ENCODE measurements at regions not wholly inside any gene's neighbourhood (a gene's known extent, or its start where the extent isn't known, plus 50 kb on each side); places are given as distances from the start of the nearest gene placed in this dataset.
"Not testable (repeated sequence)": the region's sequence is repeated elsewhere in the genome, so short reads cannot be mapped to it uniquely, and the experiment has no call there.

DNA sequence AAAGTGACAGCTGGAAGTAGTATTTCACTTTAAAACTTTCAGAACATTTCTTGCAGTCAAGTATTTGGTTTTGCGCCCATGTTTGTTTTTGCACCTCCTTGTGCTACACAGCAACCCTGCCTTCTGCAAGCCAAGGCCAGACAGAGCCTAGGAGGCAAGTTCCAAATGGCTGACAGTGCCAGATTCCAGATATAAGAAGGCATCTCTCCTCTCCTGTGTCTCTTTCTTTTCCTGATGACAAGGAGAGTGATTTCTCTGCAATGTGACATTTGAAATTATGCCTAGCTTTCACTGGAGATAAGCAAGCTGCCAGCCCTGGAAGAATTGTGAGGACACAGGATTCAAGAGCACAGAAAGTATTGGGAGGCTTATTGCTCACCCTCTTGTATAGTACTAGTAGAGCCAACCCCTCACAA lies 149.1 kb upstream of the TENT5A start:
- DNase-seq, result no peak

DNA sequence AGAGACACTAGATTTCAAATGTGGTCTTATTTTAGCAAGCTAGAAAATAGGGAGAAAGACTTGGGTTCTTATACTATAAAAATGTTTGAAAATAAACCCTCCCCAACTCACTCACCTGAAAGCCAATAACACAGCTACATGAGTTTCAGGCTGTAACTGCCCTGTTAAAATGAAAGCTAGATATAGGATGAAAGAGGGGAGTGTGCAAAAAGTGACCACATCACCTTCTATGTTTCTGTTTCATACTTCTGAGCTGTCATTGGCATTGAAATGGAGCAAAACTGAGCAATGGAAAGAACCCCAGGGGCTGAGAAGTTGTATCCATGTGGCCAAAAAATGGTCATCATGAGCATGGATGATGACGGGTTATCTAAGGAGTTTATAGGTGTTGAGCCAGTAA lies 148.1 kb upstream of the TENT5A start:
- DNase-seq, result no peak

DNA sequence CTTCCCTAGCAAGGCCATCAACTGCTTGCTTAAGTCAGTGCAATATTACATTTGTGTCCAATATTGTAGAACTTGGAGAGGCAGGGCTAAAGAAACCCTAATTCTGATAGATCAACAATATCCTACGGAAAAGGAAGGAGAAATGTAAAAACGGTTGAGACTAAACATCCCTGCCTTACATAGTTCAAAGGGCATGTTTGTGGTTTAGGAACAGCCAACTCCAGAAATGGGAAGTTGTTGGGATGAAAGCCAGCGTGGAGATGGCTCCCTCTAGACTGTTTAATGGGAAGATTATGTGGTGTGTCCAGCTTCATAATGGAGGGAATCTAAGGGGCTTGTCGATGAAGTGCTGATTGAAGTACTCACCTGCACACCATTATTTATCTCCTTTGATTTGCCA lies 145.3 kb upstream of the TENT5A start:
- DNase-seq, result no peak

DNA sequence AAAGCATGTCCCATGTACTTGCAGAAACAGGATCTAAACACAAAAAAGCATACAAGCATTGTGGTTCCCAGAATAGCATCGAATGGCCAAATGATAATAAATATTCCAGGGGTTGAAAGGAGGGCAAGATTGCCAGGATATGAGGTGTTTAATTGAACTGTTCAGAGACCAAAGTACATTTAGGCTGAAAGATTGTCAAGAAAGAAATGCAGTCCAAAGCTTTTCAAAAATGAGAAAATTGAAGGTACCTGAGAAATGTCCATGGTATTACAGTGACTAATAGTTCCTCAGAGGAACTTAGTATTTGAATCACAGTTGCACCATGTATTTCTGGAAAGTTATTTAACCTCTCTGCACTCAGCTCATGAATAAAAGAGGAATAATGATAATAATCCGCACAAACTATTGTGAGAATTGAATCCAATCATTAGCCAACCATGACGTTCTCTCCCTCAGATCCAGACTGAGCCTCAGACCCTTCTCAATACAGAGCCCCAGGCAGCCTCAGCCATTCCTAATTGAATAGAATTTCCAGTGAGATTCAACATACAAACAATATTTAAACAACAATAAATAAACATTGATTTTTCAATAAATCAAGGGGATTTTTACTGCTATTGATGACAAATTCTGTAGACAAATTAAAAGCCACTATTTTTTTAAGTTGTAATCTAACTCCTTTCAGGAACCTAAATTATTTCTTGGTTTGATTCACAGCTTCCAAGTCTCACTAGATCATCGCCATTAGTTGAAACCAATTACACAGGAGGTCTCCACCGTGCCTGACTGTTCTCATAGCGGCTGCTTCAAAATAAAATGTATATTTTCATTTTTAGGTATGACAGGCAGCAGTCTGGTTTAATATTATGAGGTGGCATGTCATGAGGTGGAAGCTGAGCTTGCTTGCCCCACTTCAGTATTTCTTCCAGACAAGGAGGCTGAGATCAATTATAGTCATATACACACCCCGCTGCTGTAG lies 144.3 kb upstream of the TENT5A start:
- DNase-seq, result no peak

DNA sequence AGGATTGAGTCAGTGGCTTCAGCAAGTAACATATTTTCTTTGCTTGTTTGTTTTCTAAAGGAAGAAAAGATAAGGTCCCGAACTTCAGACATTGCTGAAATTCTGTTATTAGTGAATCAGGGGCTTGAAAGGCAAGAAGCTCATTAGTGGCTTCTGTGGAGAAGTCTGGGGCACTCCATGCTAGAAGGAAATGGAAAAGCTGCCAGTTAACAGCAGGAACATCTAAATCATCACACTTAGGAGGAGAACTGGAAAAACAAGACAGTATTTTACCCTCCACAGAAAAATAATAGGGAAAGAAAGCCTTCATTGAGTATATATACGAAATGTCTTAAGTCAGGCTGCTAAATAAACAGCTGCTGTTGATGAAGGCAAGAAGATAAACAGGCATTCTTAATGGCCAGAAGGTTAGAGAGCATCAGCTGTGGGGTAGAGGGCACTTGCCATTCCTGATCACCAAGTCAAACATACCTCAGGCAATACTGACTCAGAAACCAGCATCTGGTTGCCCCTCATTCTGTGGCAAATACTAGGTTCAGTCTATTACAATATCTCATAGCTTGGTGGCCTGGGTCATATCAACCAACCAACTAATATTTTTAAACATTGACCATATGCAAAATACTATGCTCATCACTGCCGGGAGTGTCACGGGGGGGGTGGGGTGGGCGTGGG lies 143.2 kb upstream of the TENT5A start:
- no peak for DNase-seq

DNA sequence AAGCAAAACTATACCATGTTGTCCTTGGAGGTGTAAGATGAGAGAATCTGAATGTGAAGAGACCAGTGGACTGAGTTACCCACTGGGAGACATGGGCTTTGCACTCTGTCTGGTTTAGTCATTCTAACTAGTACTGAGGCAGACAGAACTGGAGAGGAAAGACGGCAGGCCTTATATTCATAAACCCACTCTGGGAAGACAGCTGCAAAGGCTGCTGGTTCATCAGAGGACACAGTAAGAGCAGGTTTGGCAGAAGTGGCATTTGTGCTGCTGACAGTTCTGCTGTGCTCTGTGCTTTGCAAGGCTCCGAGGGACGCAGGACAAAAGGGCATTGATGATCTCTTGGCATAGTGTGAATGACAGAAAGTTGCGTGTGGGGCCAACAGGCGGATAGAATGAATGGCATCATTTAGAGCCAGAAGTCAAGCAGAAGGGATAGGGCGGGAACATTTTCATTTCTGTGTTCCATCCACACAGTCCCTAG lies 142.3 kb upstream of the TENT5A start:
- no peak for DNase-seq

DNA sequence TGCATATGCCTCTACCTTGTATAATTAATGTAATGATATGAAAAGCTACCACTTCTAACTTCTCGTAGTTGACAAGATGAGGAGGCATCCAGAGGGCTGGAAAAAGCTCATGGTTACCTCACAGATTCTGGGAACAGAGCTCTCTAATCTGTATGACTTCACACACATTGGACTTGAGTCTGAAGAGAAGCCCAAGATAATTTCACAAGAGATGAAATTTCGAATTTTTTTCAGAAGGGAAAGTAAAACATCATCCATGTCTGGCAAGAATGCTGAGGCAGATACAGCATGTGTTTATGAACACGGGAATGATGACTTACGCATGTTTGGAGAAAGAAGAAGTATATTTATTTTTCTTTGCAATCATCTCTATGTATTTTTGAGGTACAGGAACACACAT lies 141.8 kb upstream of the TENT5A start:
- no peak for DNase-seq

DNA sequence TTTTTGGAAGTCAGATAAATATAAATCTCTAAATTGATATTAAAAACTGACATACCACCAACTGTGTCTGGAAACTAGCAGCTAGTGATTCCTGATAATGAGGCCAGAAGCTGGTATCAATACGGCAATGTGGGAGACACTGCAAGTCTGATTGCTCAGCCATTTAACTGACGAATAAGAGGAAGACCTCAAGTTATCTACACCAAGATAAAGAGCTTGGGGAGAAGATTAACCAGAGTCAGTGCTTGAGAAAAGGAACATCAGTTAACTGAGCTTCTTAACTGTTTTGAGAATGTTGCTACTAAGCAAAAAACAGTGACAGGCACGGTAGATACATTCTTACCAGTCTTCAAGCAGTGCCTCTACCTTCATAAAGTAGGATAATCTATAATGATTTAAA lies 140.4 kb upstream of the TENT5A start:
- DNase-seq, result no peak

DNA sequence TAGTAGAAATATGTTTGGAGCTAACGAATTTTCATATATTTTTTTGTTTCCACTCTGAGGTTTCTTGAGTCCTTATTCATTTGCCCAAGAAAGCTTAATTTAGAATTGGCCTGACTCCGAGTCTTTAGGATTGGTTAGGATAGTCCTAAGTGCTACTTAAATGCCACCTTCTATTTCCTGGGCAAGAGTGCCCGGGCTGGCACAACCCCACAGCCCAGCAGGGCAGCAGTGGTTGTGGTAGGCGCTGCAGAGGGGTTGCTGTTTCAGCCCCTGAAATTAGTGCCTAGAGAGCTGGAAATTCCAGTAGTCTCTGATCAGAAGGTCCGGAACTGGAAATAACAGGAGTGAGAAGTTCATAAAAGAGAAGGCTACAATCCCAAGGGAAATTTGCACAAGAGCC lies 139.4 kb upstream of the TENT5A start:
- no peak for DNase-seq

DNA sequence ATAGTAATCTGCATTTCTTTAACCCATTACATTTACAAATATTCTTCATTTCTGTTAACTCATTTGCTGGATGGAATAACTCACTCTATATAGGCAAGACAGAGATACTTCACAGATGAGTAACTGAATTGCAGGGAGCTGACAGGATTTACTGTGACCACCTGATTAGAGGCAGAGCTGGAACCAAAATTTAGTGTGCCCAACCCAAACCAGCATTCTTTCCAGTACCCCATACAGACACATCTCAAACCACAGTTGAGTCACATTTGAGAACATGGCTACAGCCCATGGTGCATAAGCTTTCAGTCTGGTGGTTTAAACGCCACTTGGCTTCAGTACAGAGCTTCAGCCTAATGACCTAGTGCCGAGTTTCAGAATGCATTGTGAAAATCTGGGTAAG lies 138.4 kb upstream of the TENT5A start:
- no peak for DNase-seq

DNA sequence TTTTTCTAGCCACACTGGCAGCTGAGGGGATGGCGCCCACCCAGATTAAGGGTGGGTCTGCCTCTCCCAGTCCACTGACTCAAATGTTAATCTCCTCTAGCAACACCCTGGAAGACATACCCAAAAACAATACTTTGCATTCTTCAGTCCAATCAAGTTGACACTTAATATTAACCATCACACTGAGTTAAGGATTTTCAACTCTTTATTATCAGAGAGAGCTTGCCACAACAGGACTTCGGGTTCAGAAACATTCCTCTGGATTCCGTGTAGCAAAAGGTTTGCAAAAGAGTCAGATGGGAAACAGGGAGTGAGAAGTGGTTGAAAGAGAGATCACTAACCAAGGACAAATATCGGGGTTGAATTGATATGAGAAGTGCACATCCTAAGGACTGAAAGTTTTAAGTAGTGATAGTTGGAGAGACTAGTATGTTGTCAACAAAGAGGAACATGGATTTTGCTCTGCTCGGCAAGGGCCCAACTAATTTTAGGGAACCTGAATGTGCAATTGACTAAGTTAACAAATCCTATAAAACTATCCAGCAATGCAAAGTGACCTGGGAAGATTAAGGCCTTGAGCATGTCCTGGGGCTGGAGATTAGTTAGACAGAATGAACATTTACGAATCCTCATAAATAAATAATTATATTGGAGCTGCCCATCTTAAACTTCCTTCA lies 137.0 kb upstream of the TENT5A start:
- no peak for DNase-seq

DNA sequence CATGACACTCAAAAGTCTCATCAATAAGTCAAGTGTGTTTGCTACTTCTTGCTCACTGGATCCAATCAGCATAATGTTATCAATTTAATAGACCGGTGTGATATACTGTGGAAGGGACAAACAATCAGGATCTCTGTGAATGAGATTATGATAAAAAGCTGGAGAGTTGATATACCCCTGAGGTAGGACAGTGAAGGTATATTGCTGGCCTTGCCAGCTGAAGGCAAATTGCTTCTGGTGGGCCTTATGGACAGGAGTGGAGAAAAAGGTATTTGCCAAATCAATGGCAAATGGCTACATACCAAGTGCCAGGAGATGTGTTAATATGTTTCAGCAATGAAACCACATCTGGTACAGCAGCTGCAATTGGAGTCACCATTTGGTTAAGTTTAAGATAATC lies 134.4 kb upstream of the TENT5A start:
- DNase-seq, result not testable (repeated sequence)

DNA sequence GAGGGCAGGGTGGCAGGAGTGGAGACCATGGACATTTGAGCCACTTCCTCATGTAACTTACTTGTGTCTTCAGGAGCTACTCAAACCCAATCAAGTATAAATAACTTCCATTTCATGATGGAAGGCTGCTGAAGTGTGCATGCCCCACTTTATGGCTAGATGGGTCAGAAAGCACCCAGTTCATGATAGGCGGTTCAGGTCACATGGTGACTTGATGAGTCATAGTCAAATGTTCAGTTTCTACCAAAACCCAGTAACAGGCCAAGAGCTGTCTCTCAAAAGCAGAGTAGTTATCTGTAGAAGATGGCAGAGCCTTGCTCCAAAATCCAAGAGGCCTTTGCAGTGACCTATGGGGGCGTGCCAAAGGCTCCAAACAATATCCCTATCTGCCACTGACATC lies 133.7 kb upstream of the TENT5A start:
- no peak for DNase-seq

DNA sequence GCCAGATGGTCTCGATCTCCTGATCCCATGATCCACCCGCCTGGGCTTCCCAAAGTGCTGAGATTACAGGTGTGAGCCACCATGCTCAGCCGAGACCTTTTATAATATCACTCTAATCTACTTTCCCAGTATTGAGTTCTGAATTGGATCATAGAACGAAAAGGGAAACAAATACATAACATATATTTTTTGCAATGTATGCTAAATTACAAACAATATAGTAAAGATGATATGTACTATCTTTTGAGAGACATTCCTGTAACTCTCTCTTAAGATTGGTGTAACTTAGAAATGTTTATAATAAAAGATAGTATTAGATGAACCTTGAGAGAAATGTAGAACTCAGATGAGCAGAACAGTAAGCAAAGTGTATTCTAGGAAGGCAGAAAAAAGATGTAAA lies 129.2 kb upstream of the TENT5A start:
- no peak for DNase-seq

DNA sequence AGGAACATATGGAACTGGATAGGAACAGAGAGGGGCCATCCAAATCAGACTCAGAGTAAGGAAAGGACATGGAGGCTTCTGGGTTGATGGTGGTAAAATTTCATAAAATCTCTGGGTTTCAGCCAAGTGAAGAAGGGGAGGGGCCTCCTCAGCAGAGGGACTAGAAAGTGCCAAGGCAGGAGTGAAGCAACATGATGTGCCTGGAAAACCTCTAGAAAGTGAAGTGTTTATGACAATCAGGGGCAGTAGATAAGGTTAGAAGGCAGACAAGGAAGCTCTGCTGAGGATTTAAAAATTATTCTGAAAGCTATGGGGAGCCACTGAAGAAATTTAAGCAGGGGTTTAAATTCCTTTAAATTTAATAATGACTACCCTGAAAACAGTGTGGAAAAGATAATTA lies 126.0 kb upstream of the TENT5A start:
- DNase-seq, result no peak

DNA sequence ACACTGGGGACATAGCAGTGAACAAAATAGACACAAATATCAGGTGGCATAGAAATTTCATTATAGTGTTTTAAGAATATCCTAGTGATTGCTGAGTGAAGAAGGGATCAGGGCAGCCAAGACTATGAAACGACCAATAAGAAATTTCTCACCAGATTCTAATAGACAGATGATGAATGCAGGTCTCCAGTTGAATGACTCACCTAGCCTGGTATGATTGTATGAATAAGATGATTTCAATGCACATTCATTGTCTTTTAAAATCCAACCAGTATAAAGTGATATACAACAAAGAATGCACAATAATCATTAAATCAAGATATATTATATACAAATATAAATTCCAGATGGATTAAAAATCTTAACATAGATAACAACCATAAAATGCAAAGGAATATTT lies 124.5 kb upstream of the TENT5A start:
- DNase-seq, result no peak

DNA sequence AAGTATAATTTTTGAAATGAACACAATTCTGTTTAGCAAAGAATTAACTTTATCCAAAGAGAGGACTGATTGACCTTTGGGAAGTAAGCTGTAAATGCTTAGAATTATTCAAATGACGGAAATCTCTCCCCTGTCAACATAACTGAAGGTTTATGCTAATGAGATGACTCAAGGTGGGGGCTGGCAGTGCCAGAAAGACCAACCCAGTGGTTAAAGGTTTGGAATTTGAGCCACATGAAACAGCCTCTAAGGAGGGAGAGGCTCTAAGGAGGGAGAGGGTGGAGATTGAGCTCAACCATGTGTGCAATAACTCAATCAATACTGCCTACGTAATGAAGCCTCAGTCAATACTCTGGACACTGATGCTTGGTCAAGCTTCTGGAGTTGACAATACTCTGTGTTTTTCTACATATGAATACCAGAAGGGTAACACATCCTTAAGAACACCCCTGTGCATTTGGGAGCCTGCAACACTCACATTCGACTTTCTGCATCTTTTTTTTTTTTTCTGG lies 123.4 kb upstream of the TENT5A start:
- no peak for DNase-seq

DNA sequence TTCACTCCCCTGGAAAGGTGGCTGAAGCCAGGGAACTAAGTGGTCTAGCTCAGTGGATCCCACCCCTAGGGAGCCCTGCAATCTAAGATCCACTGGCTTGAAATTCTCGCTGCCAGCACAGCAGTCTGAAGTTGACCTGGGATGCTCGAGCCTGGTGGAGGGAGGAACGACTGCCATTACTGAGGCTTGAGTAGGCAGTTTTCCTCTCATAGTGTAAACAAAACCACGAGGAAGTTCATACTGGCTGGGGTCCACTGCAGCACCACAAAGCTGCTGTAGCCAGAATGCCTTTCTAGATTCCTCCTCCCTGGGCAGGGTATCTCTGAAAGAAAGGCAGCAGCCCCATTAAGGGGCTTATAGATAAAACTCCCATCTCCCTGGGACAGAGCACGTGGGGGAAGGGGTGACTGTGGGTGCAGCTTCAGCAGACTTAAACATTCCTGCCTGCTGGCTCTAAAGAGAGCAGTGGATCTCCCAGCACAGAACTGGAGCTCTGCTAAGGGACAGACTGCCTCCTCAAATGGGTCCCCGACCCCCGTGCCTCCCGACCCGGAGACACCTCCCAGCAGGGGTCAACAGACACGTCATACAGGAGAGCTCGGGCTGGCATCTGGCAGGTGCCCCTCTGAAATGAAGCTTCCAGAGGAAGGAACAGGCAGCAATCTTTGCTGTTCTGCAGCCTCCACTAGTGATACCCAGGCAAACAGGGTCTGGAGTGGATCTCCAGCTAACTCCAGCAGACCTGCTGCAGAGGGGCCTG lies 117.4 kb upstream of the TENT5A start:
- DNase-seq, result not testable (repeated sequence)

DNA sequence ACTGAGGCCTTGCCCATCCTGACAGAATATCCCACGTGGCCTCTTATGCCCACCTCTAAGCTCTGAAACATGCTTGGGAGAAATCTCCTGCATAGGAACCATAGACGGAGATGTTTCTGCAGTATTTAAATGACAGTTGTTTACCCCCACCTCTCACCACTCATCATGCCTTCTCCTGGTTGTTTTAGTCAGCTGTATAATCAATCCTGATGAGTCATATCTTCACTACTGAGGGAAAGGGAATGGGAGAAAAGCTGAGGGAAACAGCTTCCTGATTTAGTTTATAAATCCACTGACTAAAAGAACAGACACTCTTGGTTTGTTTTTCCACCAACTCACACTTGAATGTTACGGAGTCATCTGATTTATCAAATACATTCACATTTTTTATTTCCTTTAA lies 113.2 kb upstream of the TENT5A start:
- DNase-seq, result no peak

DNA sequence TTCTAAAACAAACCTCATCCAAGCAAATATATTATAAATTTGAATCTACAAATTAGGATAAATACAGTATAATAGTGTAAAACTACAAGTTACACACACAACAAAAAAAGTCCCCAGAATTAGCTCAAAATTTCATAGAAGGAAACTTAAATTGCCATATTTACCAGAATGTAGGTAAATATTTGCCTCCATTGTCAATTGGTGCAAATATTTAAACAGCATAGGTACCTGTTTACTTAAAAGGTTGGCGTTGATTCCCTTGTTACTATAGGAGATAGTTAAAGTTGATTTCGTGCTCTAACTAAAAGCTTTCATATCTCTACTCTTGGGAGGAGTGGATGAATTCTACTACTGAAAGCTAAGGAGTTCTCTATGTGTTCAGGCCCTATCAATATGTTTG lies 111.6 kb upstream of the TENT5A start:
- DNase-seq, result peak in 1 of 2 experiments; percentile 2

DNA sequence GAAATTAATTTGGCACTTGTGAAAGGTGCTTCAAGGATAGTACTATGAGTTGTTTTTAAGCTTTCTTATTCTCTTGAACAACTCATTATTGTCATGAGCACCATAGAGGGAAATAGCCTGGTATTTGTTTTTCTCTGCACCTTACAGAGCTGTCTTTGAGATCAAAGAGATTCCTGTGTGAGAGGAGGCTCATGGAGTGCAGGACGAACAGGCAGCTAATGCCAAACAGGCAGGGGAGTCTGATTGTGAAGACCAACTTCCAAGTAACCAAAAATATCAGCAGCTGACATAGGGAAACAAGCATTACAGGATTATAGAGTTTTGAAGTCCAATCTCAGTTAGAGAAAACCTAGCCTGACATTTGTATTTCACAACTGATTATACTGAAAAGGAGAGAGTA lies 110.6 kb upstream of the TENT5A start:
- DNase-seq, result no peak

DNA sequence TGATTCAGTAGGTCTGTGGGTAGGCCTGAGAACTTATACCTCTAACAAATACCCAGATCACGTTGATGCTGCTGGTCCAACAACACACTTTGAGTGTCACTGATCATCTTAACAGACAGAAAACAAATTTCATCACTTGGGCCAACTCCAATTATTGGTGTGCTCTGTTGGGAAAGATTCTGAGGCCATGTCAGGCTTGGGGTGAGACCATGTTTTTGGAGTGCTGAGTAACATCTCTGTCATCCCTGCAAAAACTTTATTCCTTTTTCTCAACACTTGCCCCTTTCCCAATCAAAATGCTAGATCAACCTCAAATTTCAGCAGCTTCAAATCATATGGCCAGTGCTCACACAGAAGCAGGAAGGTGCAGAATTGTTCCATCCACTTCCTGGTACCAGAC lies 108.8 kb upstream of the TENT5A start:
- no peak for DNase-seq

DNA sequence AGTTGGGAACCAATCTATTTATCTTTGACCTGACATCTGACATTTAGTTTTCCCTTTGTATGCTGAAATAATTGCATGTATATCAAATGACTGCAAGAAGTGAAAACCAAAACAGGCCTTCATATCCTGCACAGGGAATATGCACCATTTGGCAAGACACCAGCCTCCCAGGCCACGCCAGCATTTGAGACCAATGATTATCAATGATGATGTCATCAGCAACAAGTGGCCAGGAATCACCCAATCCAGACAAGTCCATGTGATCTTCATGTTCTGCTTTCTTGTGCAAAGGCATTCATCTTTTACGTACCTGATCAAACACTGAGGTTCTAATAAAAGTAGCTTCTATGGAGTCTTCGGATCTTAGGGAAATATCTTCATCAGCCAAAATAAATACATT lies 107.4 kb upstream of the TENT5A start:
- DNase-seq, result no peak
